Adipocyte (in vitro differentiated cells): ENCODE measurements at regions not wholly inside any gene's neighbourhood (a gene's known extent, or its start where the extent isn't known, plus 50 kb on each side); places are given as distances from the start of the nearest gene placed in this dataset.

Source experiments
- DNase-seq: peaks from one replicate; pipeline ENCODE4 v3.0.0-alpha.2; 2015; ENCODE audit warnings: low read depth
- H3K27me3 ChIP-seq: replicated peaks from 2 replicates; pipeline ENCODE4 v1.7.0; 2013; ENCODE audit warnings: mild to moderate bottlenecking, low read length, moderate library complexity; ENCODE audit not compliant: control insufficient read depth, insufficient read depth
- H3K36me3 ChIP-seq: 2 replicates; pipeline ENCODE4 v1.7.0; 2013; ENCODE audit warnings: low read length, mild to moderate bottlenecking, moderate library complexity; ENCODE audit not compliant: control insufficient read depth, insufficient read depth, severe bottlenecking
- H3K4me1 ChIP-seq: 2 replicates; pipeline ENCODE4 v1.7.0; 2013; ENCODE audit warnings: mild to moderate bottlenecking, low read length, moderate library complexity; ENCODE audit not compliant: control insufficient read depth, insufficient read depth
- H3K4me3 ChIP-seq: 2 replicates; pipeline ENCODE4 v1.7.0; 2013; ENCODE audit warnings: mild to moderate bottlenecking, low read length, moderate library complexity
- H3K9ac ChIP-seq: 2 replicates; pipeline ENCODE4 v1.7.0; 2013; ENCODE audit warnings: mild to moderate bottlenecking, low read length, moderate library complexity
- H3K9me3 ChIP-seq: 2 replicates; pipeline ENCODE4 v1.7.0; 2013; ENCODE audit warnings: mild to moderate bottlenecking, low read length, moderate library complexity; ENCODE audit not compliant: control insufficient read depth

DNA sequence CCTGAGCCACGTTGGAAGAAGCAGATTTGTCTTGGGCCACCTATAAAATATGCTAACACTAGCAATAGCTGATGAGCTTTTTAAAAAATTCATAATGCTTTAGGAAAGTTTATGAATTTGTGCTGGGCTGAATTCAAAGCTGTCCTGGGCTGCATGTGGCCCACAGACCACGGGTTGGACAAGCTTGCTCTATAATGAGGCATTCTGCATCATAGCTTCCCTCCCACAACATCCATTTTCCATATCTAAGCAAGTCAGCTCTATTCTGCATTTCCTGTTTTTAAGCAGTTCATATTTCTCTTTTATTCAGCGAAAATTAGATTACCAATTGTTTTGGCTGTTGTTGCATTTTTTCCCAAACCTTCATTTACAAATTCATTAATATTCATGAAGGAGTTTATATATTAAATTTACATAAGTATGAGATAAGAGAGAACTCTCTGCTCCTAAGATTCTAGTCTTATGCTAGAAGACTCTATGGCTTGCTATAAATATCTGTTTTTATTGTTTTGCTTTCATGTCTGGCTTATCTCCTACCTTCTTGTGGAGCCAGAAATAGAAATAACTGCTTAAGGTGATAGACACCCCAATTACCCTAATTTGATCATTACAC lies 114.5 kb upstream of the HNRNPA3 start:
- Histone ChIP-seq H3K4me1 (peaks cover 14% of the 10 kb centered on the region), H3K27me3 (no peaks in the 10 kb centered on the region), H3K9ac (no peak overlapping the region), H3K9me3 (peaks cover 17% of the 10 kb centered on the region), H3K36me3 (no peaks in the 10 kb centered on the region), H3K4me3 (no peak overlapping the region)
- no peak for DNase-seq

DNA sequence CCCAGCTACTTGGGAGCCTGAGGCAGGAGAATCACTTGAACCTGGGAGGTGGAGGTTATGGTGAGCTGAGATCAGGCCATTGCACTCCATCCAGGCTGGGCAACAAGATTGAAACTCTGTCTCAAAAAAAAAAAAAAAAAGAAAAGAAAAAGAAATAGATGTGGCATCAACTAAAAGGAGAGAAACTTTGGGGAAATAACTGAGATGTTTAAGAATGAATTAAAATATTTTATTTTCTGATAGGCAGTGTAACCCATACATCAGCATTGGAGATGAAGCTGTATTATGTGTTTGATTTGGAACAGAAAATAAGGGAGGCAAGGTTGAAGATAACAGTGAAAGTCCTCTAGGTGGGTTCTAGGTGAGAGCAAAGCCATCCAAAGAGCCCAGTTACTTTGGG lies 110.7 kb upstream of the HNRNPA3 start:
- no peak overlapping the region for H3K4me3 ChIP-seq
- H3K9ac ChIP-seq, result no peak overlapping the region
- H3K27me3 ChIP-seq, result no peaks in the 10 kb centered on the region
- no peaks in the 10 kb centered on the region for H3K4me1 ChIP-seq
- H3K9me3 ChIP-seq, result peaks cover 21% of the 10 kb centered on the region
- H3K36me3 ChIP-seq, result no peaks in the 10 kb centered on the region
- no peak for DNase-seq

DNA sequence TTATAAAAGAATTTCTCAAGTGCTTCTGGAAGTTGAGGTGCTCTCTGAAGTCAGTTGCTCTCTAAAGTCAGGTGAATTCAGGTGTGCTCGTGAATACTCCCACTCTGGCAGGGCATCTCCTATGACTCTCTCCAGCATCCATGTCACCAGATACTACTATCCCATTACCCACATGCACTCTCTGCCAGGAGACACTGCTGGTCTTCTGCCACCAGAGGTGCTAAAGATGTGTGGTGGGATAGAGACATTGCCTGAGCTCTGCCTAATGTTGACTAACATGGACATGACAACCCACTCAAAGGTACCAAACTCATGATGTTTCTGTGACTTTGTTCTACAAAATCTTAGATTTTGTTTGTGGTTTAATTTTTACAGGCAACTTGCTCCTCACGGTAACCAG lies 106.4 kb upstream of the HNRNPA3 start:
- Histone ChIP-seq H3K9ac (no peak overlapping the region), H3K36me3 (no peaks in the 10 kb centered on the region), H3K27me3 (no peaks in the 10 kb centered on the region), H3K4me3 (no peak overlapping the region), H3K4me1 (no peaks in the 10 kb centered on the region), H3K9me3 (peaks cover 18% of the 10 kb centered on the region)
- DNase-seq, result no peak

DNA sequence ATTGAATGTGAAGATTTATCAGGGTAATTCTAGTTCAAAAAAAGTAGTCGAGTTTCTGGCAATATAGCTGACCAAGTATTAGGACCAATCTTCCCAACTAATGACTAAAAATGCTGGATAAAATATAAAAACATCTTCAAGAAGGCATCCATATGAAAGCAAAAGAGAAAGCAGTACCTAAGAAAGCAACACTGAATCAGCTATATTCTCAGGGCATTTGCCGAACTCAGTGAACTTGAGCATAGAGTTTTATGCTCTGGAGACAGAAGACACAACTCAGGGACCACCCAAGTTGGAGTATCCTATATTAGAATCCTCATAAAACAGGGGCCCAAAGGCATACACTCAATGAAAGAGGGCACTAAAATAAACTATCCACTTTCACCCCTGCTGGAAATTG lies 103.7 kb upstream of the HNRNPA3 start:
- no peak overlapping the region for H3K4me3 ChIP-seq
- H3K4me1 ChIP-seq, result no peaks in the 10 kb centered on the region
- H3K36me3 ChIP-seq, result no peaks in the 10 kb centered on the region
- no peak for DNase-seq
- H3K9ac ChIP-seq, result no peak overlapping the region
- no peaks in the 10 kb centered on the region for H3K9me3 ChIP-seq
- no peaks in the 10 kb centered on the region for H3K27me3 ChIP-seq

DNA sequence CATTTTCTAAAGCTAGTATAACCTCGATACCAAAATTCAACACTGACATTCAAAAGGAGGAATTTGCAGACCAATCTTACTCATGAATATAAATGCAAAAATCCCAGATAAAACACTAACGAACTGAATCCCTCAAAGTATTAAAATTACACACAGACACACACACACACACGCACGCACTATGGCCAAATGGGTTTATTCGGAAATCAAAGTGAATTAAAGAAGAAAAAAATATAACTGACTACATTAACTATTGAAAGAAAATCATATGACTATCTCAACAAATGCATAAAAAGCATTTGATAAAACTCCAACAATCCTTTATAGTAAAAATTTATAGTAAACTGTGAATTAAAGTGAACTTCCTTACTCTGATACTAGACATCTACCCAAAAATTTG lies 97.9 kb upstream of the HNRNPA3 start:
- no peaks in the 10 kb centered on the region for H3K36me3 ChIP-seq
- DNase-seq, result no peak
- H3K27me3 ChIP-seq, result no peaks in the 10 kb centered on the region
- no peaks in the 10 kb centered on the region for H3K4me1 ChIP-seq
- H3K9me3 ChIP-seq, result no peaks in the 10 kb centered on the region
- no peak overlapping the region for H3K9ac ChIP-seq
- H3K4me3 ChIP-seq, result no peak overlapping the region

DNA sequence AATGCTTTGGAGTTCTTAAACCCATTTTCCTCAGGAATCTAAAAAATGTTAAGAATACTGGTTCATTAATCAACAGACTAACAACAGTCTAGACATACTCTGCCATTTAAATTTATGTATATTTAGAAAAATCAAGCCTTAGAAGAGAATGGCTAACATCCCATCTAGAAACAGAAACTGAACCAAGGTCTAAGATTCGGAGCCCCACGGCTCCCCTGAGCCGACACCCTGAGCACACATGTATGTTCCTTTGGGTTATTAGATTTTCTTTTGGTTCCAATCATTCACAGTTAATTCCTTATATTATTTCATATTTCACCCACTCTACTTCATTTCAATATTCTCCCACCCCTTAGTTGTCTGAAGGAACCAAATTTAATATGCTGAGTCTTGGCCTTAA lies 94.8 kb upstream of the HNRNPA3 start:
- H3K9ac ChIP-seq, result no peak overlapping the region
- no peaks in the 10 kb centered on the region for H3K36me3 ChIP-seq
- no peaks in the 10 kb centered on the region for H3K27me3 ChIP-seq
- no peak for DNase-seq
- H3K4me1 ChIP-seq, result no peaks in the 10 kb centered on the region
- H3K4me3 ChIP-seq, result no peak overlapping the region
- H3K9me3 ChIP-seq, result no peaks in the 10 kb centered on the region

DNA sequence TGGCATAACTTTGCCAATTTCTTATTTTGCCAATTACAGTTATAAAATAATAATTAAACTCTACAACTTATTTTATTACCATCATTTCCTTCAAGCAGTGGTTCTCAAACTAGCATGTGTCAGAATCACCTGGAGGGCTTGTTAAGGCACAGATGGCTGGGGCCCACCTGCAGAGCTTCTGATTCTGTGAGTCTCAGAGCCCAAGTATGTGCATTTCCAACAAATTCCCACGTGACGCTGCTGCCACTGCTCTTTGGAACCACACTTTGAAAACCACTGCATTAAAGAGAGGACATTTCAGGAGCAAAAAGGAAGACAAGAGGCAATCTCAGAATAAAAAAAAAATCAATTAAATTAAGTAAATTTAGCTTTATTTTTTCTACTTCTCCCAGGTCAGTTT lies 94.0 kb upstream of the HNRNPA3 start:
- DNase-seq, result no peak
- H3K9me3 ChIP-seq, result no peaks in the 10 kb centered on the region
- H3K27me3 ChIP-seq, result no peaks in the 10 kb centered on the region
- no peaks in the 10 kb centered on the region for H3K4me1 ChIP-seq
- no peaks in the 10 kb centered on the region for H3K36me3 ChIP-seq
- no peak overlapping the region for H3K4me3 ChIP-seq
- H3K9ac ChIP-seq, result no peak overlapping the region

DNA sequence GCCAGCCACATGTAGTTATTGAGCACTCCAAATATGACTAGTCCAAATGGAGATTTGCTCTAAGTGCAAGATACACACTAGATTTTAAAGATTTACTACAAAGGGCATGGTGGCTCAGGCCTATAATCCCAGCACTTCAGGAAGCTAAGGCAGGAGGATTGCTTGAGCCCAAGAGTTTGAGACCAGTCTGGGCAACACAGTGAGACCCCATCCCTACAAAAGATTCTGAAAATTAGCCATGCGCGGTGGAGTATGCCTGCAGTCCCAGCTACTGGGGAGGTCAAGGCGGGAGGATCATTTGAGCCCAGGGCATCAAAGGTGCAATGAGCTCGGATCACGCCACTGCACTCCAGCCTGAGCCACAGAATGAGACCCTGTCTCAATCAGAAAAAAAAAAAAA lies 93.5 kb upstream of the HNRNPA3 start:
- Histone ChIP-seq H3K4me3 (no peak overlapping the region), H3K4me1 (no peaks in the 10 kb centered on the region), H3K27me3 (no peaks in the 10 kb centered on the region), H3K36me3 (no peaks in the 10 kb centered on the region), H3K9me3 (no peaks in the 10 kb centered on the region), H3K9ac (no peak overlapping the region)
- DNase-seq, result no peak

DNA sequence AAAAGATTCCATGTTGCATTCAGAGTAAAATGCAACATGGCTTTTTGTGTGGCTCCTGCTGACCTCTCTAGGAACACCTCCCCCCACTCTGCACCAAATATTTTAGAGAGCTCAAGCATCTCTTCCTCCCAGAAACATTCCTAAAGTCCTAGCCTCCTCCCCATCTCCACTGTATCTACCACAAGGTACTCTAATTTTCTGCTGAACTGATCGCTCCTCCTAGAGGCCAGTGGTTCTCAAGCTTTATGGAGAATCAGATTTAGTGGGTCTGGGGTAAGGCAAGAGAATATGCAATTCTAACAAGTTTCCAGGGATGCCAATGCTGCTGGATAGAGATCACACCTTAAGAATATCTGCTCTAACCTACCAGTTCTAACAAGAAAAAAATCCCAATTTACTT lies 89.5 kb upstream of the HNRNPA3 start:
- DNase-seq, result no peak

DNA sequence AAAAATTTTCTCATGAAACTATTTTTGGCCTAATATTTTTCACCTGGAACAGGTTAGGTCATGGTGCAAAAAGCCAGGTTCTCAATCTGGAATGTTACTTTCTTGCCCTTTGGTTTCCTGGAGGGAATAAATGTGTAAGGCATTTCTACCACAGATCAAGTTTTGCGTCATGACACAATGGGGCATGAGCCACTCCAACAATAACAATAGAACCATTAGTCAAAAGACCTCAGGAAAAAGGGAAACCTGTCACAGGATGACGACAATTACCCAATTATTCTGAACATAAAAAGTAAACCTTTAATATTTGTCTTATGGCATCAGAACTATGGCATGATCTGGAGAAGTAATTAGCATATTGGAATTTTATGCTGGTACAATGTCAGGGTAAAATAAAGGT lies 88.2 kb upstream of the HNRNPA3 start:
- Histone ChIP-seq H3K4me1 (no peaks in the 10 kb centered on the region), H3K27me3 (no peaks in the 10 kb centered on the region), H3K9ac (no peak overlapping the region), H3K4me3 (no peak overlapping the region), H3K9me3 (peaks cover 7% of the 10 kb centered on the region), H3K36me3 (no peaks in the 10 kb centered on the region)
- DNase-seq, result no peak

More for the DNA sequence above, 89.5 kb upstream of the HNRNPA3 start:
- H3K9me3 ChIP-seq, result peaks cover 7% of the 10 kb centered on the region
- H3K4me3 ChIP-seq, result no peak overlapping the region
- H3K4me1 ChIP-seq, result no peaks in the 10 kb centered on the region
- no peaks in the 10 kb centered on the region for H3K36me3 ChIP-seq
- no peaks in the 10 kb centered on the region for H3K27me3 ChIP-seq
- H3K9ac ChIP-seq, result no peak overlapping the region

DNA sequence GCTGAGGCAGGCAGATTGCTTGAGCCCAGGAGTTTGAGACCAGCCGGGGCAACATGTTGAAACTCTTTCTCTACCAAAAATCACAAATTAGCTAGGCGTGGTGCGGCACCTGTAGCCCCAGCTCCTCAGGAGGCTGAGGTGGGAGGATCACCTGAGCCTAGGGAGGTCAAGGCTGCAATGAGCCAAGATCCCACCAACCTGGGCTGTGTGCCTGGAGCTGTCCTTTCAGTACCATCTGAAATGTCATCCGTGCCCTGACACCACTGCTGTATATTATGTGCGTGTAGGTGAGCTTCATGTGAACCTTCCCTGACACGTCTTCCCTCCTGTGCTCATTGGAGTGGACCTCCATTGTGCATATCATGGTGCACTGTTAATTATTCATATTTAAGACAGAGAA lies 84.8 kb upstream of the HNRNPA3 start:
- DNase-seq, result no peak
- Histone ChIP-seq H3K9ac (no peak overlapping the region), H3K4me1 (no peaks in the 10 kb centered on the region), H3K9me3 (peaks cover 7% of the 10 kb centered on the region), H3K36me3 (no peaks in the 10 kb centered on the region), H3K4me3 (no peak overlapping the region), H3K27me3 (no peaks in the 10 kb centered on the region)

DNA sequence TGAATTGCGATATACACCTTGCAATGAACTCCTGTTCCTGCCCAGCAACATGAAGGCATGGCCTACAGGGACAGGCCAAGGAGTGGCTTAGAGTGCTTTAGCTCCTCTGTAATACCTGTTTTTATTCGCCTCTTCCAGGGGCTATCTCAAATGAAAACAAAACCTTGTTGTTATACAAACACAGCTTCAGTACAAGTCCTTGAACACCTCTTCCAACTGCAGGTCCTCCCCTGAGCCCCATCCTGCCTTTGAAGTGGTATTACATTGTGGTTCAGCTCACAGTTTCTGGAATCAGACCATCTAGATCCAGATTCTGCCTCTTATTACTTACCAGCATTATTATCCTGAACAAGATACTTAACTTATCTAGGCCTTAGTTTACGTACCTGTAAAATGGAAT lies 83.0 kb upstream of the HNRNPA3 start:
- H3K27me3 ChIP-seq, result no peaks in the 10 kb centered on the region
- peaks cover 7% of the 10 kb centered on the region for H3K9me3 ChIP-seq
- no peaks in the 10 kb centered on the region for H3K4me1 ChIP-seq

More for the DNA sequence above, 83.0 kb upstream of the HNRNPA3 start:
- Histone ChIP-seq H3K36me3 (no peaks in the 10 kb centered on the region), H3K9ac (no peak overlapping the region), H3K4me3 (no peak overlapping the region)
- no peak for DNase-seq
